ENCODE measurements at regions not wholly inside any gene's neighbourhood (a gene's known extent, or its start where the extent isn't known, plus 50 kb on each side); places are given as distances from the start of the nearest gene placed in this dataset.

- Histone ChIP-seq H3K4me1 (ENCODE audit: control insufficient read depth, low read length) (no peaks in the 10 kb centered on the region), H3K9me3 (ENCODE audit: control insufficient read depth, insufficient read depth, low read length) (no peaks in the 10 kb centered on the region), H3K4me2 (ENCODE audit: low read length) (no peak overlapping the region), H3K4me3 (ENCODE audit: low read length) (no peak overlapping the region), H3K27me3 (ENCODE audit: control insufficient read depth, low read length) (no peaks in the 10 kb centered on the region), H3K9me2 (replicated peaks; ENCODE audit: control insufficient read depth, low read length) (no peaks in the 10 kb centered on the region), H4K20me1 (ENCODE audit: control insufficient read depth, insufficient read depth, low read depth, low read length) (no peaks in the 10 kb centered on the region), H3K36me3 (ENCODE audit: control insufficient read depth, low read length) (no peaks in the 10 kb centered on the region), H3K79me2 (ENCODE audit: control insufficient read depth, low read length) (no peaks in the 10 kb centered on the region), H3K27ac (ENCODE audit: low read depth, low read length) (no peak overlapping the region), H3F3A (ENCODE audit: control insufficient read depth, insufficient read depth) (no peaks in the 10 kb centered on the region)
- TF ChIP-seq EZH2phosphoT487 (IDR thresholded peaks at IDR 0.05; ENCODE audit: borderline replicate concordance, low read length) = no peak
- TF ChIP-seq, protein P1, sequence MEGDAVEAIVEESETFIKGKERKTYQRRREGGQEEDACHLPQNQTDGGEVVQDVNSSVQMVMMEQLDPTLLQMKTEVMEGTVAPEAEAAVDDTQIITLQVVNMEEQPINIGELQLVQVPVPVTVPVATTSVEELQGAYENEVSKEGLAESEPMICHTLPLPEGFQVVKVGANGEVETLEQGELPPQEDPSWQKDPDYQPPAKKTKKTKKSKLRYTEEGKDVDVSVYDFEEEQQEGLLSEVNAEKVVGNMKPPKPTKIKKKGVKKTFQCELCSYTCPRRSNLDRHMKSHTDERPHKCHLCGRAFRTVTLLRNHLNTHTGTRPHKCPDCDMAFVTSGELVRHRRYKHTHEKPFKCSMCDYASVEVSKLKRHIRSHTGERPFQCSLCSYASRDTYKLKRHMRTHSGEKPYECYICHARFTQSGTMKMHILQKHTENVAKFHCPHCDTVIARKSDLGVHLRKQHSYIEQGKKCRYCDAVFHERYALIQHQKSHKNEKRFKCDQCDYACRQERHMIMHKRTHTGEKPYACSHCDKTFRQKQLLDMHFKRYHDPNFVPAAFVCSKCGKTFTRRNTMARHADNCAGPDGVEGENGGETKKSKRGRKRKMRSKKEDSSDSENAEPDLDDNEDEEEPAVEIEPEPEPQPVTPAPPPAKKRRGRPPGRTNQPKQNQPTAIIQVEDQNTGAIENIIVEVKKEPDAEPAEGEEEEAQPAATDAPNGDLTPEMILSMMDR (IDR thresholded peaks at IDR 0.05; ENCODE audit: low read depth, low read length, poor library complexity, severe bottlenecking) = no peak
Observed at GRCh38 chr22:48376936-48377712, 1450.5 kb downstream of the BRD1 start.

GRCh38 chr22:48376428-48376827 is 1451.2 kb downstream of the BRD1 start:
- TF ChIP-seq EZH2phosphoT487 (IDR thresholded peaks at IDR 0.05; ENCODE audit: borderline replicate concordance, low read length) = no peak
- TF ChIP-seq, protein P1 (IDR thresholded peaks at IDR 0.05; ENCODE audit: low read depth, low read length, poor library complexity, severe bottlenecking) = no peak
- H3K4me3 ChIP-seq (ENCODE audit: low read length) = no peak overlapping the region
- no peaks in the 10 kb centered on the region for H3F3A ChIP-seq (ENCODE audit: control insufficient read depth, insufficient read depth)
- no peaks in the 10 kb centered on the region for H4K20me1 ChIP-seq (ENCODE audit: control insufficient read depth, insufficient read depth, low read depth, low read length)
- H3K9me2 ChIP-seq (replicated peaks; ENCODE audit: control insufficient read depth, low read length) = no peaks in the 10 kb centered on the region
- no peaks in the 10 kb centered on the region for H3K4me1 ChIP-seq (ENCODE audit: control insufficient read depth, low read length)
- no peaks in the 10 kb centered on the region for H3K27me3 ChIP-seq (ENCODE audit: control insufficient read depth, low read length)
- no peak overlapping the region for H3K27ac ChIP-seq (ENCODE audit: low read depth, low read length)
- H3K9me3 ChIP-seq (ENCODE audit: control insufficient read depth, insufficient read depth, low read length) = no peaks in the 10 kb centered on the region
- no peaks in the 10 kb centered on the region for H3K79me2 ChIP-seq (ENCODE audit: control insufficient read depth, low read length)
- H3K4me2 ChIP-seq (ENCODE audit: low read length) = no peak overlapping the region
- H3K36me3 ChIP-seq (ENCODE audit: control insufficient read depth, low read length) = no peaks in the 10 kb centered on the region

- no peaks in the 10 kb centered on the region for H3K9me2 ChIP-seq (replicated peaks; ENCODE audit: control insufficient read depth, low read length)
- no peak overlapping the region for H3K4me3 ChIP-seq (ENCODE audit: low read length)
- H3K4me1 ChIP-seq (ENCODE audit: control insufficient read depth, low read length) = no peaks in the 10 kb centered on the region
- H3K27ac ChIP-seq (ENCODE audit: low read depth, low read length) = no peak overlapping the region
- TF ChIP-seq, protein P1 (IDR thresholded peaks at IDR 0.05; ENCODE audit: low read depth, low read length, poor library complexity, severe bottlenecking) = no peak
- no peak for TF ChIP-seq EZH2phosphoT487 (IDR thresholded peaks at IDR 0.05; ENCODE audit: borderline replicate concordance, low read length)
- no peaks in the 10 kb centered on the region for H3K79me2 ChIP-seq (ENCODE audit: control insufficient read depth, low read length)
- no peak overlapping the region for H3K4me2 ChIP-seq (ENCODE audit: low read length)
- no peaks in the 10 kb centered on the region for H3K9me3 ChIP-seq (ENCODE audit: control insufficient read depth, insufficient read depth, low read length)
- H3F3A ChIP-seq (ENCODE audit: control insufficient read depth, insufficient read depth) = no peaks in the 10 kb centered on the region
- no peaks in the 10 kb centered on the region for H3K36me3 ChIP-seq (ENCODE audit: control insufficient read depth, low read length)
- H4K20me1 ChIP-seq (ENCODE audit: control insufficient read depth, insufficient read depth, low read depth, low read length) = no peaks in the 10 kb centered on the region
- H3K27me3 ChIP-seq (ENCODE audit: control insufficient read depth, low read length) = no peaks in the 10 kb centered on the region
Observed at GRCh38 chr22:48373626-48374173, 1454.0 kb downstream of the BRD1 start.
